ENCODE measurements at regions not wholly inside any gene's neighbourhood (a gene's known extent, or its start where the extent isn't known, plus 50 kb on each side); places are given as distances from the start of the nearest gene placed in this dataset.

DNA sequence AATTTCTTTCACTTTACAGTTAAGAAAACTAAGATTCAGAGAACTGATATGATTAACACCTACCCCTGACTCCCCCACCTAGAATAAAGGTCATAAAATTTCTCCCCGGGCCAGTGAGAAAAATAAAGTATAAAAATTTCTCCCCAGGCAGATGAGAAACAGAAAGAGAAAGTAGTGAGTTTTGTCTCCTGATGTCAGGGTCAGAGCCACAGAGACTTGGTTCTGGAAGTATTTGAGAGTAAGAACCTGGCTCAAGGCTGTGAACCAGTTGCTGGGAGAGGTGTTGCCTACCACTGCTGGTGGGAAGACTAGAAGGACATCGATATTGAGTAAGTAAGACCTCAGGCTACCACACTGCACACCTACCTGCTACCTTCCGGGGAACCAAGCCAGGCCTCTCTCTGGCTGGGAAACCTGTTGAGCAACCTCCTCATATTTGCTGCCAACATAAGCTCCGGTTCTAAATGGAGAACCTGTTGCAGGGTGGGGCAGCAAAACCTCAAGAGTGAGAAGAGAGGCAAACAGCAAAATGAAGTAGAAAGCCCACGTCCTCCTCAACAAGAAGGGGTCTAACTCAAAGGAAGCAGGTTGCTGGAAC, 104.2 kb upstream of the PUDP start:
- no peaks in the 10 kb centered on the region for H3F3A ChIP-seq (ENCODE audit: control insufficient read depth, insufficient read depth)
- peaks cover 5% of the 10 kb centered on the region; the same call in 1 of the 2 replicates for H3K79me2 ChIP-seq (ENCODE audit: control insufficient read depth, low read length)
- H3K27me3 ChIP-seq (ENCODE audit: control insufficient read depth, low read length), result no peaks in the 10 kb centered on the region
- TF ChIP-seq CTCF (IDR thresholded peaks at IDR 0.05; ENCODE audit: low read depth, low read length, poor library complexity, severe bottlenecking), result no peak
- TF ChIP-seq EZH2phosphoT487 (IDR thresholded peaks at IDR 0.05; ENCODE audit: borderline replicate concordance, low read length), result no peak
- no peaks in the 10 kb centered on the region for H3K9me2 ChIP-seq (replicated peaks; ENCODE audit: control insufficient read depth, low read length)
- H3K9me3 ChIP-seq (ENCODE audit: control insufficient read depth, insufficient read depth, low read length), result no peaks in the 10 kb centered on the region; the same call in 1 of the 2 replicates
- H3K4me3 ChIP-seq (ENCODE audit: low read length), result no peak overlapping the region
- peaks cover 18% of the 10 kb centered on the region for H3K36me3 ChIP-seq (ENCODE audit: control insufficient read depth, low read length)
- H3K27ac ChIP-seq (ENCODE audit: low read depth, low read length), result no peak overlapping the region
- no peak overlapping the region for H3K4me2 ChIP-seq (ENCODE audit: low read length)
- H3K4me1 ChIP-seq (ENCODE audit: control insufficient read depth, low read length), result peaks cover 24% of the 10 kb centered on the region
- no peaks in the 10 kb centered on the region for H4K20me1 ChIP-seq (ENCODE audit: control insufficient read depth, insufficient read depth, low read depth, low read length)

- Histone ChIP-seq H3K4me3 (ENCODE audit: low read length) (no peak overlapping the region), H3K4me1 (ENCODE audit: control insufficient read depth, low read length) (peaks cover 60% of the 10 kb centered on the region), H3K9me3 (ENCODE audit: control insufficient read depth, insufficient read depth, low read length) (no peaks in the 10 kb centered on the region), H3F3A (ENCODE audit: control insufficient read depth, insufficient read depth) (no peaks in the 10 kb centered on the region), H3K27ac (ENCODE audit: low read depth, low read length) (peak overlapping the region; percentile 30; the same call in 1 of the 2 replicates), H3K27me3 (ENCODE audit: control insufficient read depth, low read length) (no peaks in the 10 kb centered on the region), H3K4me2 (ENCODE audit: low read length) (no peak overlapping the region), H3K79me2 (ENCODE audit: control insufficient read depth, low read length) (peaks cover 14% of the 10 kb centered on the region), H4K20me1 (ENCODE audit: control insufficient read depth, insufficient read depth, low read depth, low read length) (no peaks in the 10 kb centered on the region), H3K36me3 (ENCODE audit: control insufficient read depth, low read length) (no peaks in the 10 kb centered on the region), H3K9me2 (replicated peaks; ENCODE audit: control insufficient read depth, low read length) (no peaks in the 10 kb centered on the region)
- TF ChIP-seq CTCF (IDR thresholded peaks at IDR 0.05; ENCODE audit: low read depth, low read length, poor library complexity, severe bottlenecking), result no peak
- TF ChIP-seq EZH2phosphoT487 (IDR thresholded peaks at IDR 0.05; ENCODE audit: borderline replicate concordance, low read length), result no peak
These were observed 99.4 kb upstream of the PUDP start for GRCh38 chrX:7247346-7247745.

DNA sequence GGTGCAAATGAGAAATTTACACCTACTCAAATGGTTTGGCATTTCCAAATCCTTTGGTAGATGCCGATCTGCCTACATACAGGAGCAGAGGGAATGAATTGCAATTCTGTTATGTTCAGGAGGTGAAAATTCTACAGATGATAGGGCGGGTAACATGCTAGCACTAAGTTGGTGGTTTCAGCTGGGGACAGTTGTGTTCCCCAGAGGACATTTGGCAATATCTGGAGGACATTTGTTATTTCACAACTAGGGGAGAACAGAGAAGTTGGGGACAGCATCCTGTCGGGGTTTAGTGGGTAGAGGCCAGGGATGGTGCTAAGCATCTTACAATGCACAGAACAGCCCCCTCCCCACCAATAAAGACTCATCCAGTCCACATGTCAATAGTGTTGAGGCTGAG, 96.5 kb upstream of the PUDP start:
- Histone ChIP-seq H3K4me1 (ENCODE audit: control insufficient read depth, low read length) (peaks cover 63% of the 10 kb centered on the region), H3K4me3 (ENCODE audit: low read length) (no peak overlapping the region), H4K20me1 (ENCODE audit: control insufficient read depth, insufficient read depth, low read depth, low read length) (no peaks in the 10 kb centered on the region), H3F3A (ENCODE audit: control insufficient read depth, insufficient read depth) (0 out of 2 replicates have a peak, but pooled peaks cover under 1% of the 10 kb centered on the region), H3K9me2 (replicated peaks; ENCODE audit: control insufficient read depth, low read length) (no peaks in the 10 kb centered on the region), H3K79me2 (ENCODE audit: control insufficient read depth, low read length) (peaks cover 20% of the 10 kb centered on the region), H3K9me3 (ENCODE audit: control insufficient read depth, insufficient read depth, low read length) (no peaks in the 10 kb centered on the region), H3K27ac (ENCODE audit: low read depth, low read length) (no peak overlapping the region), H3K36me3 (ENCODE audit: control insufficient read depth, low read length) (no peaks in the 10 kb centered on the region), H3K27me3 (ENCODE audit: control insufficient read depth, low read length) (no peaks in the 10 kb centered on the region), H3K4me2 (ENCODE audit: low read length) (no peak overlapping the region)
- no peak for TF ChIP-seq CTCF (IDR thresholded peaks at IDR 0.05; ENCODE audit: low read depth, low read length, poor library complexity, severe bottlenecking)
- no peak for TF ChIP-seq EZH2phosphoT487 (IDR thresholded peaks at IDR 0.05; ENCODE audit: borderline replicate concordance, low read length)

All from DOHH2 (cell line).